ENCODE measurements at regions not wholly inside any gene's neighbourhood (a gene's known extent, or its start where the extent isn't known, plus 50 kb on each side); places are given as distances from the start of the nearest gene placed in this dataset.

- no peak for TF ChIP-seq CSDC2 (CRISPR knock-in tag; IDR thresholded peaks at IDR 0.05)
- no peak for TF ChIP-seq PATZ1 (CRISPR knock-in tag; IDR thresholded peaks at IDR 0.05; ENCODE audit: borderline replicate concordance)
- TF ChIP-seq SNAI2 (CRISPR knock-in tag; IDR thresholded peaks at IDR 0.05): no peak
- TF ChIP-seq ZC3H10 (CRISPR knock-in tag; IDR thresholded peaks at IDR 0.05): no peak
- TF ChIP-seq TCF4 (CRISPR knock-in tag; IDR thresholded peaks at IDR 0.05; ENCODE audit: borderline replicate concordance): no peak
- no peak for TF ChIP-seq ARNTL (CRISPR knock-in tag; IDR thresholded peaks at IDR 0.05; ENCODE audit: borderline replicate concordance, low read depth)
- no peak for TF ChIP-seq GLIS3 (CRISPR knock-in tag; IDR thresholded peaks at IDR 0.05)
- no peak for TF ChIP-seq OSR1 (CRISPR knock-in tag; IDR thresholded peaks at IDR 0.05)
- TF ChIP-seq TOX (CRISPR knock-in tag; IDR thresholded peaks at IDR 0.05; ENCODE audit: borderline replicate concordance): no peak
- TF ChIP-seq BACH2 (CRISPR knock-in tag; IDR thresholded peaks at IDR 0.05; ENCODE audit: borderline replicate concordance): no peak
- no peak for TF ChIP-seq ZFP3 (CRISPR knock-in tag; IDR thresholded peaks at IDR 0.05)
- no peak for TF ChIP-seq RARB (CRISPR knock-in tag; IDR thresholded peaks at IDR 0.05)
- no peak for TF ChIP-seq ZFP30 (CRISPR knock-in tag; IDR thresholded peaks at IDR 0.05)
Observed at GRCh38 chr1:187442603-187443002, 613.9 kb downstream of the PLA2G4A start.

Measured in SK-N-SH treated with all-trans-retinoic acid at 6 μM for 48 hours (cell line).